ENCODE measurements at regions not wholly inside any gene's neighbourhood (a gene's known extent, or its start where the extent isn't known, plus 50 kb on each side); places are given as distances from the start of the nearest gene placed in this dataset.

- TF ChIP-seq CTCF (IDR thresholded peaks at IDR 0.05 in 4 of 5, conservative IDR thresholded peaks at IDR 0.05 in 1 of 5) (no peak), POLR2A (IDR thresholded peaks at IDR 0.05) (no peak)
Measured at GRCh38 chr4:126895988-126896570, 736.7 kb upstream of the INTU start.
